Neural cell (in vitro differentiated cells): ENCODE measurements at regions not wholly inside any gene's neighbourhood (a gene's known extent, or its start where the extent isn't known, plus 50 kb on each side); places are given as distances from the start of the nearest gene placed in this dataset.

Experiments used
- H2AFZ ChIP-seq: fragments of 200-600, 300-800 bp; sonication (generic), shearing (Covaris generic); 2 replicates; pipeline ENCODE4 v1.6.0; 2014; ENCODE audit warnings: low read depth, mild to moderate bottlenecking, antibody characterized with exemption, low read length, moderate library complexity
- H3F3A ChIP-seq: fragments of 200-600 bp; shearing (Covaris generic); 2 replicates; pipeline ENCODE4 v1.6.1; 2016; ENCODE audit warnings: mild to moderate bottlenecking, moderate library complexity, mixed read lengths, antibody characterized with exemption, low read length; ENCODE audit not compliant: insufficient read depth, poor library complexity, severe bottlenecking
- H3K27ac ChIP-seq: fragments of 200-600, 300-800 bp; sonication (generic), shearing (Covaris generic); 2 replicates; pipeline ENCODE4 v1.5.1; 2014; ENCODE audit warnings: mild to moderate bottlenecking, low read length, moderate library complexity
- H3K27me3 ChIP-seq: fragments of 300-800, 200-600 bp; sonication (generic), shearing (Covaris generic); 2 replicates; pipeline ENCODE4 v1.6.0; 2014; ENCODE audit warnings: mild to moderate bottlenecking, low read depth, low read length, moderate library complexity; ENCODE audit not compliant: insufficient read depth
- H3K36me3 ChIP-seq: fragments of 300-800, 200-600 bp; sonication (generic), shearing (Covaris generic); 2 replicates; pipeline ENCODE4 v1.5.1; 2014; ENCODE audit warnings: mild to moderate bottlenecking, antibody characterized with exemption, low read length, moderate library complexity; ENCODE audit not compliant: insufficient read depth
- H3K4me2 ChIP-seq: fragments of 300-800, 200-600 bp; sonication (generic), shearing (Covaris generic); 2 replicates; pipeline ENCODE4 v1.6.0; 2014; ENCODE audit warnings: mild to moderate bottlenecking, low read length
- H3K4me3 ChIP-seq: fragments of 300-800, 200-600 bp; sonication (generic), shearing (Covaris generic); 2 replicates; pipeline ENCODE4 v1.5.1; 2014; ENCODE audit warnings: mild to moderate bottlenecking, low read length, moderate library complexity
- H3K79me2 ChIP-seq: fragments of 200-600 bp; shearing (Covaris generic); replicated peaks from 2 replicates; pipeline ENCODE4 v1.6.0; 2014; ENCODE audit warnings: mild to moderate bottlenecking, low read length, moderate library complexity; ENCODE audit not compliant: insufficient read depth
- H3K9ac ChIP-seq: fragments of 300-800, 200-600 bp; sonication (generic), shearing (Covaris generic); 2 replicates; pipeline ENCODE4 v1.6.1; 2016; ENCODE audit warnings: mild to moderate bottlenecking, low read length, mixed read lengths
- H3K9me2 ChIP-seq: fragments of 200-600 bp; shearing (Covaris generic); 2 replicates; pipeline ENCODE4 v1.6.1; 2016; ENCODE audit warnings: mild to moderate bottlenecking, low read length, mixed read lengths; ENCODE audit not compliant: insufficient read depth
- H3K9me3 ChIP-seq: fragments of 200-600, 300-800 bp; sonication (generic), shearing (Covaris generic); 2 replicates; pipeline ENCODE4 v1.6.1; 2016; ENCODE audit warnings: mild to moderate bottlenecking, mixed run types, low read length, moderate library complexity, mixed read lengths
- H4K20me1 ChIP-seq: fragments of 200-600 bp; shearing (Covaris generic); 2 replicates; pipeline ENCODE4 v1.6.1; 2016; ENCODE audit warnings: mild to moderate bottlenecking, mixed run types; ENCODE audit not compliant: insufficient read depth
- EP300 ChIP-seq: fragments of 450-650 bp; conservative IDR thresholded peaks from 2 replicates; pipeline ENCODE4 v1.6.1; 2014; ENCODE audit warnings: antibody characterized with exemption, mild to moderate bottlenecking, moderate library complexity; ENCODE audit not compliant: poor library complexity, severe bottlenecking
- EZH2 ChIP-seq: fragments of 200-600, 300-800 bp; shearing (Covaris generic), sonication (generic); IDR thresholded peaks from 2 replicates; pipeline ENCODE4 v1.6.1; 2014; ENCODE audit warnings: antibody characterized with exemption, low read length, borderline replicate concordance, mild to moderate bottlenecking; ENCODE audit not compliant: insufficient read depth, poor library complexity, severe bottlenecking
- MXI1 ChIP-seq: fragments of 450-650 bp; conservative IDR thresholded peaks from 2 replicates; pipeline ENCODE4 v1.6.1; 2014; ENCODE audit warnings: antibody characterized with exemption, mild to moderate bottlenecking; ENCODE audit not compliant: poor library complexity, severe bottlenecking
- POLR2AphosphoS5 ChIP-seq: IDR thresholded peaks from 2 replicates; pipeline ENCODE4 v1.6.1; 2012
- RAD21 ChIP-seq: fragments of 450-650 bp; conservative IDR thresholded peaks from 2 replicates; pipeline ENCODE4 v1.6.1; 2014; ENCODE audit warnings: antibody characterized with exemption, mild to moderate bottlenecking, moderate library complexity
- SMC3 ChIP-seq: fragments of 450-650 bp; conservative IDR thresholded peaks from 2 replicates; pipeline ENCODE4 v1.6.1; 2014; ENCODE audit warnings: antibody characterized with exemption, mild to moderate bottlenecking, moderate library complexity; ENCODE audit not compliant: poor library complexity
- TAF1 ChIP-seq: IDR thresholded peaks from 2 replicates; pipeline ENCODE4 v1.6.1; 2012; ENCODE audit warnings: low read depth
- TF ChIP-seq, protein P1 (sequence below): fragments of 450-650 bp; IDR thresholded peaks from 2 replicates; pipeline ENCODE4 v1.5.1; 2014; ENCODE audit warnings: antibody characterized with exemption, mild to moderate bottlenecking, moderate library complexity; ENCODE audit not compliant: poor library complexity, severe bottlenecking
- TF ChIP-seq, protein P2 (sequence below): IDR thresholded peaks from 2 replicates; pipeline ENCODE4 v1.6.1; 2012; ENCODE audit warnings: borderline replicate concordance

DNA sequence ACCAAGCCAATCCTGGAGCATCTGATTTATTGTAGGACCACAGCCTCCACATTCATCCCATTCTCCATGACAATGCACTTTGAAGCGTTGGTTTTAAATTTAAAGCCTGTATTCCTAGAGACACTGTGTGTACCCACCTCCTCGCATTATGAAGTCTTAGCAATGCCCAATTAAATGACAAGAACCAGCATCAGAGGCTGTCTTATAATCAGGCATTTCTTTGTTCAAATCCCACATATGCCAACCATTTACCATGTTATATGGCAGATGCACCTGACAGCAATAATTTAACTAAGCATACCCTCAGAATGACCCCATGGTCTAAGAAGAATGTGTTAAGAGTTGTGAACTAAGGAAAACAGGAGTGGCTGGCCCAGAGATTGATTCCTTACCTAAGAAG lies 188.2 kb downstream of the IPMK start:
- Histone ChIP-seq H3F3A (no peaks in the 10 kb centered on the region), H3K9me2 (no peaks in the 10 kb centered on the region), H3K9me3 (no peaks in the 10 kb centered on the region), H3K4me3 (no peak overlapping the region), H3K36me3 (no peaks in the 10 kb centered on the region), H3K9ac (no peak overlapping the region), H3K79me2 (no peaks in the 10 kb centered on the region), H3K27me3 (no peaks in the 10 kb centered on the region), H2AFZ (no peak overlapping the region), H3K27ac (no peak overlapping the region), H3K4me2 (no peak overlapping the region), H4K20me1 (no peaks in the 10 kb centered on the region)
- no peak for TF ChIP-seq EZH2
- TF ChIP-seq SMC3, result no peak

DNA sequence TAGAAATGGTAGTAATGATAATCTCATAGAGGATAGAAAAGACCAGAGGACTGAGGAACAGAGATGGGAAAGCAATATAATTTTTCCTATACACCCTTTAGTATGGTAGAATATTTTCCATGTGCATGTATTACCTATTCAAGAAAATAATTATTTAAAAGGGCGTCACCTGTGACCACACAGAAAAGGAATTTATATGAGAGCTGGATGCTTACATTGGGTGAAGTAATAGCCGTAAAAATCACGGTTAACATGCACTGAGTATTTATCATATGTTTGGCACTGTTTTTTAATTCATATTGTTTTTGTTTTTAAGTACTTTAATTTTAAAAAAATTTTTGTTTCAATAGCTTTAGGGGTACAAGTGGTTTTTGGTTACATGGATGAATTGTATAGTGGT lies 195.1 kb downstream of the IPMK start:
- Histone ChIP-seq H3K27ac (no peak overlapping the region), H3K4me3 (no peak overlapping the region), H3K9ac (no peak overlapping the region), H3K79me2 (no peaks in the 10 kb centered on the region), H3F3A (no peaks in the 10 kb centered on the region), H3K9me2 (no peaks in the 10 kb centered on the region), H3K9me3 (no peaks in the 10 kb centered on the region), H3K4me2 (no peak overlapping the region), H3K27me3 (no peaks in the 10 kb centered on the region), H4K20me1 (no peaks in the 10 kb centered on the region), H3K36me3 (no peaks in the 10 kb centered on the region), H2AFZ (no peak overlapping the region)
- no peak for TF ChIP-seq SMC3
- no peak for TF ChIP-seq RAD21
- TF ChIP-seq, protein P1, sequence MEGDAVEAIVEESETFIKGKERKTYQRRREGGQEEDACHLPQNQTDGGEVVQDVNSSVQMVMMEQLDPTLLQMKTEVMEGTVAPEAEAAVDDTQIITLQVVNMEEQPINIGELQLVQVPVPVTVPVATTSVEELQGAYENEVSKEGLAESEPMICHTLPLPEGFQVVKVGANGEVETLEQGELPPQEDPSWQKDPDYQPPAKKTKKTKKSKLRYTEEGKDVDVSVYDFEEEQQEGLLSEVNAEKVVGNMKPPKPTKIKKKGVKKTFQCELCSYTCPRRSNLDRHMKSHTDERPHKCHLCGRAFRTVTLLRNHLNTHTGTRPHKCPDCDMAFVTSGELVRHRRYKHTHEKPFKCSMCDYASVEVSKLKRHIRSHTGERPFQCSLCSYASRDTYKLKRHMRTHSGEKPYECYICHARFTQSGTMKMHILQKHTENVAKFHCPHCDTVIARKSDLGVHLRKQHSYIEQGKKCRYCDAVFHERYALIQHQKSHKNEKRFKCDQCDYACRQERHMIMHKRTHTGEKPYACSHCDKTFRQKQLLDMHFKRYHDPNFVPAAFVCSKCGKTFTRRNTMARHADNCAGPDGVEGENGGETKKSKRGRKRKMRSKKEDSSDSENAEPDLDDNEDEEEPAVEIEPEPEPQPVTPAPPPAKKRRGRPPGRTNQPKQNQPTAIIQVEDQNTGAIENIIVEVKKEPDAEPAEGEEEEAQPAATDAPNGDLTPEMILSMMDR, result no peak
- no peak for TF ChIP-seq TAF1
- TF ChIP-seq, protein P2, sequence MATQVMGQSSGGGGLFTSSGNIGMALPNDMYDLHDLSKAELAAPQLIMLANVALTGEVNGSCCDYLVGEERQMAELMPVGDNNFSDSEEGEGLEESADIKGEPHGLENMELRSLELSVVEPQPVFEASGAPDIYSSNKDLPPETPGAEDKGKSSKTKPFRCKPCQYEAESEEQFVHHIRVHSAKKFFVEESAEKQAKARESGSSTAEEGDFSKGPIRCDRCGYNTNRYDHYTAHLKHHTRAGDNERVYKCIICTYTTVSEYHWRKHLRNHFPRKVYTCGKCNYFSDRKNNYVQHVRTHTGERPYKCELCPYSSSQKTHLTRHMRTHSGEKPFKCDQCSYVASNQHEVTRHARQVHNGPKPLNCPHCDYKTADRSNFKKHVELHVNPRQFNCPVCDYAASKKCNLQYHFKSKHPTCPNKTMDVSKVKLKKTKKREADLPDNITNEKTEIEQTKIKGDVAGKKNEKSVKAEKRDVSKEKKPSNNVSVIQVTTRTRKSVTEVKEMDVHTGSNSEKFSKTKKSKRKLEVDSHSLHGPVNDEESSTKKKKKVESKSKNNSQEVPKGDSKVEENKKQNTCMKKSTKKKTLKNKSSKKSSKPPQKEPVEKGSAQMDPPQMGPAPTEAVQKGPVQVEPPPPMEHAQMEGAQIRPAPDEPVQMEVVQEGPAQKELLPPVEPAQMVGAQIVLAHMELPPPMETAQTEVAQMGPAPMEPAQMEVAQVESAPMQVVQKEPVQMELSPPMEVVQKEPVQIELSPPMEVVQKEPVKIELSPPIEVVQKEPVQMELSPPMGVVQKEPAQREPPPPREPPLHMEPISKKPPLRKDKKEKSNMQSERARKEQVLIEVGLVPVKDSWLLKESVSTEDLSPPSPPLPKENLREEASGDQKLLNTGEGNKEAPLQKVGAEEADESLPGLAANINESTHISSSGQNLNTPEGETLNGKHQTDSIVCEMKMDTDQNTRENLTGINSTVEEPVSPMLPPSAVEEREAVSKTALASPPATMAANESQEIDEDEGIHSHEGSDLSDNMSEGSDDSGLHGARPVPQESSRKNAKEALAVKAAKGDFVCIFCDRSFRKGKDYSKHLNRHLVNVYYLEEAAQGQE, result no peak
- TF ChIP-seq POLR2AphosphoS5, result no peak
- TF ChIP-seq EZH2, result no peak
- TF ChIP-seq EP300, result no peak

DNA sequence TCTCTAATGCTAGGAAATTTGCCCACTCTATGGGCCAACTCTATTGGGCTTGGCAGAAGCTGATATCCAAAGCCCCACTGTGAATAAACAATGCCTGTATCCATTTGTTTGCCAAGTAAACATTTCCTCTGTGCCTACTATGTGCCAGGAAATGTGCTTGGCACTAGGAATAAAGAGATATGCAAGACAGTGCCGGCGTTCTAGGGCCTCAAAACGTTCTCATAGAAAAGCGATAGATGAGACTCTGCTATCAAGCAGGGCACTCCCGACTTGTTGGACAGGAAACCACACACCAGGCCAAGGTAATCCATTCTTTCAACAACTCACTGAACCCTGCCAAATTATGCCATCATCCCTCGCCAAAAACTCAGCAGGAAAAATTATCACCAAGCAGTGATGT lies 196.7 kb downstream of the IPMK start:
- no peak overlapping the region for H2AFZ ChIP-seq
- no peaks in the 10 kb centered on the region for H3K9me2 ChIP-seq
- H3K9ac ChIP-seq, result no peak overlapping the region
- no peaks in the 10 kb centered on the region for H3K27me3 ChIP-seq
- no peak overlapping the region for H3K4me2 ChIP-seq
- no peaks in the 10 kb centered on the region for H3F3A ChIP-seq
- no peaks in the 10 kb centered on the region for H3K79me2 ChIP-seq
- no peaks in the 10 kb centered on the region for H4K20me1 ChIP-seq
- H3K27ac ChIP-seq, result no peak overlapping the region
- H3K36me3 ChIP-seq, result no peaks in the 10 kb centered on the region
- TF ChIP-seq, protein P2, result no peak
- TF ChIP-seq POLR2AphosphoS5 (no peak), SMC3 (no peak), RAD21 (no peak), TAF1 (no peak), EZH2 (no peak), EP300 (no peak), MXI1 (no peak)
- TF ChIP-seq, protein P1, result no peak
- H3K4me3 ChIP-seq, result no peak overlapping the region
- no peaks in the 10 kb centered on the region for H3K9me3 ChIP-seq
